ENCODE measurements at regions not wholly inside any gene's neighbourhood (a gene's known extent, or its start where the extent isn't known, plus 50 kb on each side); places are given as distances from the start of the nearest gene placed in this dataset.
"Not testable (repeated sequence)": the region's sequence is repeated elsewhere in the genome, so short reads cannot be mapped to it uniquely, and the experiment has no call there.

- DNase-seq (ENCODE audit: low read depth) = no peak
- H3K4me3 ChIP-seq (ENCODE audit: low read depth, low read length) = no peak overlapping the region
- no peak for TF ChIP-seq CTCF (IDR thresholded peaks at IDR 0.05; ENCODE audit: insufficient read depth, low read length)
Measured at GRCh38 chr7:145698526-145699262, 417.9 kb upstream of the CNTNAP2 start.

GRCh38 chr7:145697412-145698107 lies 419.0 kb upstream of the CNTNAP2 start:
- H3K4me3 ChIP-seq (ENCODE audit: low read depth, low read length); DNase-seq (ENCODE audit: low read depth): not testable (repeated sequence)

- TF ChIP-seq CTCF (IDR thresholded peaks at IDR 0.05; ENCODE audit: insufficient read depth, low read length) = no peak
- no peak for DNase-seq (ENCODE audit: low read depth)
Measured at GRCh38 chr7:145696071-145696470, 420.5 kb upstream of the CNTNAP2 start.

GRCh38 chr7:145692237-145692950 lies 424.2 kb upstream of the CNTNAP2 start:
- TF ChIP-seq CTCF (IDR thresholded peaks at IDR 0.05; ENCODE audit: insufficient read depth, low read length) = no peak
- DNase-seq (ENCODE audit: low read depth) = no peak
- H3K4me3 ChIP-seq (ENCODE audit: low read depth, low read length) = no peak overlapping the region

More at GRCh38 chr7:145696071-145696470, 420.5 kb upstream of the CNTNAP2 start:
- H3K4me3 ChIP-seq (ENCODE audit: low read depth, low read length) = no peak overlapping the region

GRCh38 chr7:145691377-145691914 lies 425.2 kb upstream of the CNTNAP2 start:
- no peak for DNase-seq (ENCODE audit: low read depth)
- H3K4me3 ChIP-seq (ENCODE audit: low read depth, low read length) = no peak overlapping the region
- no peak for TF ChIP-seq CTCF (IDR thresholded peaks at IDR 0.05; ENCODE audit: insufficient read depth, low read length)

GRCh38 chr7:145681646-145682045 lies 435.0 kb upstream of the CNTNAP2 start:
- DNase-seq (ENCODE audit: low read depth) = no peak
- H3K4me3 ChIP-seq (ENCODE audit: low read depth, low read length) = no peak overlapping the region
- TF ChIP-seq CTCF (IDR thresholded peaks at IDR 0.05; ENCODE audit: insufficient read depth, low read length) = no peak

- TF ChIP-seq CTCF (IDR thresholded peaks at IDR 0.05; ENCODE audit: insufficient read depth, low read length) = no peak
- H3K4me3 ChIP-seq (ENCODE audit: low read depth, low read length) = no peak overlapping the region
- DNase-seq (ENCODE audit: low read depth) = no peak
Measured at GRCh38 chr7:145681159-145681558, 435.4 kb upstream of the CNTNAP2 start.
